H1 (cell line): ENCODE measurements at regions not wholly inside any gene's neighbourhood (a gene's known extent, or its start where the extent isn't known, plus 50 kb on each side); places are given as distances from the start of the nearest gene placed in this dataset.

Experiments used
- CTCF ChIA-PET: fragments of 300-600 bp; sonication (Branson Sonifier 250); formaldehyde crosslinking; loops from one replicate; lab custom pipeline; 2021; ENCODE audit not compliant: partially characterized antibody; lab: Charles Lee
- POLR2A ChIA-PET: fragments of 300-600 bp; sonication (Branson Sonifier 250); formaldehyde crosslinking; loops from one replicate; lab custom pipeline; 2021; ENCODE audit warnings: inconsistent platforms; ENCODE audit not compliant: partially characterized antibody; lab: Charles Lee
- DNase-seq, 2 experiments: peaks; one replicate each; pipeline versions ENCODE4 v3.0.0 to v3.0.0-alpha.2; 2010 to 2022; ENCODE audit warnings: low spot score in 2 of 2, low read depth in 1 of 2, mixed read lengths in 1 of 2
- FAIRE-seq: peaks from 2 replicates; lab custom pipeline; 2011; peaks lifted over from hg19 to GRCh38; lab: Jason Lieb, UNC
- H2AFZ ChIP-seq: 2 replicates; pipeline ENCODE4 v1.8.1; 2012; ENCODE audit warnings: low read length, inconsistent platforms
- H2AK5ac ChIP-seq: 2 replicates; pipeline ENCODE4 v1.6.1; 2013; ENCODE audit warnings: low read depth, low read length
- H2BK120ac ChIP-seq: replicated peaks from 2 replicates; pipeline ENCODE3; 2013; ENCODE audit warnings: low read depth, low read length, inconsistent platforms
- H2BK12ac ChIP-seq: 2 replicates; pipeline ENCODE4 v1.6.1; 2013; ENCODE audit warnings: low read depth, low read length
- H2BK15ac ChIP-seq: 2 replicates; pipeline ENCODE4 v1.6.1; 2013; ENCODE audit warnings: low read length
- H2BK20ac ChIP-seq: 2 replicates; pipeline ENCODE4 v1.6.1; 2013; ENCODE audit warnings: low read length
- H2BK5ac ChIP-seq: 2 replicates; pipeline ENCODE4 v1.6.1; 2013; ENCODE audit warnings: low read depth, low read length
- H3K14ac ChIP-seq: 2 replicates; pipeline ENCODE4 v1.6.1; 2013; ENCODE audit warnings: inconsistent platforms; ENCODE audit not compliant: insufficient read length
- H3K18ac ChIP-seq: 2 replicates; pipeline ENCODE4 v1.6.1; 2013; ENCODE audit warnings: low read length; ENCODE audit errors: extremely low read depth
- H3K23ac ChIP-seq: 2 replicates; pipeline ENCODE4 v1.6.1; 2013; ENCODE audit warnings: inconsistent platforms; ENCODE audit not compliant: insufficient read length
- H3K23me2 ChIP-seq: 2 replicates; pipeline ENCODE4 v1.6.1; 2013; ENCODE audit warnings: low read depth, low read length
- H3K27ac ChIP-seq: 2 replicates; pipeline ENCODE4 v1.6.1; 2011; ENCODE audit warnings: low read depth, low read length, inconsistent platforms
- H3K27me3 ChIP-seq, 4 experiments: replicated peaks in 1 of 4; 1 replicate in 1 of 4; 2 replicates in 3 of 4; pipeline versions ENCODE4 v1.6.1 to v1.8.1; 2011 to 2013; ENCODE audit warnings: low read length in 3 of 4, mild to moderate bottlenecking in 3 of 4, inconsistent platforms in 2 of 4, mixed read lengths in 2 of 4, moderate library complexity in 1 of 4; ENCODE audit not compliant: control insufficient read depth in 3 of 4, insufficient read depth in 3 of 4; ENCODE audit errors: extremely low read depth in 1 of 4
- H3K36me3 ChIP-seq, 4 experiments: 2 replicates each; pipeline versions ENCODE4 v1.6.1 to v1.8.1; 2011 to 2013; ENCODE audit warnings: mild to moderate bottlenecking in 4 of 4, low read length in 3 of 4, moderate library complexity in 2 of 4, control low read depth in 1 of 4, inconsistent platforms in 1 of 4; ENCODE audit not compliant: insufficient read depth in 4 of 4, control insufficient read depth in 2 of 4
- H3K4ac ChIP-seq: replicated peaks from 2 replicates; pipeline ENCODE3; 2013; ENCODE audit warnings: low read length, low read depth, mixed read lengths, inconsistent platforms; ENCODE audit not compliant: insufficient read length
- H3K4me1 ChIP-seq, 4 experiments: replicated peaks in 1 of 4; 1 replicate in 1 of 4; 2 replicates in 3 of 4; pipeline versions ENCODE4 v1.6.1 to v1.8.1; 2011 to 2013; ENCODE audit warnings: low read length in 3 of 4, inconsistent platforms in 2 of 4, mixed read lengths in 1 of 4; ENCODE audit not compliant: insufficient read depth in 4 of 4, control insufficient read depth in 3 of 4
- H3K4me2 ChIP-seq, 2 experiments: 2 replicates each; pipeline versions ENCODE4 v1.6.1 to v1.8.1; 2011 to 2013; ENCODE audit warnings: low read depth in 2 of 2, low read length in 2 of 2, control low read depth in 1 of 2, inconsistent platforms in 1 of 2, mild to moderate bottlenecking in 1 of 2; ENCODE audit not compliant: insufficient read depth in 1 of 2
- H3K4me3 ChIP-seq, 4 experiments: fragments of 200-600, 300-600 bp in 1 of 4; sonication (generic), shearing (Covaris generic), sonication (Bioruptor Twin) in 1 of 4; 2 replicates each; pipeline versions ENCODE4 v1.5.1 to v1.8.1; 2011 to 2016; ENCODE audit warnings: low read length in 4 of 4, low read depth in 3 of 4, control low read depth in 2 of 4, inconsistent platforms in 2 of 4, mild to moderate bottlenecking in 2 of 4, mixed read lengths in 1 of 4, moderate library complexity in 1 of 4; ENCODE audit not compliant: insufficient read depth in 2 of 4; ENCODE audit errors: extremely low read depth in 1 of 4
- H3K56ac ChIP-seq: replicated peaks from 2 replicates; pipeline ENCODE3; 2013; ENCODE audit warnings: low read depth, mild to moderate bottlenecking, mixed read lengths, low read length, inconsistent platforms; ENCODE audit not compliant: insufficient read length
- H3K79me1 ChIP-seq: 2 replicates; pipeline ENCODE4 v1.6.1; 2013; ENCODE audit warnings: low read depth, low read length, control low read depth
- H3K79me2 ChIP-seq, 2 experiments: 2 replicates each; pipeline versions ENCODE4 v1.6.1 to v1.8.1; 2012 to 2013; ENCODE audit warnings: low read length in 2 of 2, mild to moderate bottlenecking in 2 of 2, inconsistent platforms in 1 of 2; ENCODE audit not compliant: insufficient read depth in 2 of 2, control insufficient read depth in 1 of 2
- H3K9ac ChIP-seq, 4 experiments: replicated peaks in 1 of 4; 1 replicate in 1 of 4; 2 replicates in 3 of 4; pipeline versions ENCODE4 v1.6.1 to v1.8.1; 2011 to 2013; ENCODE audit warnings: low read depth in 3 of 4, low read length in 3 of 4, control low read depth in 2 of 4, mild to moderate bottlenecking in 2 of 4, moderate library complexity in 2 of 4, inconsistent platforms in 1 of 4; ENCODE audit errors: extremely low read depth in 1 of 4
- H3K9me3 ChIP-seq, 2 experiments: 2 replicates each; pipeline versions ENCODE4 v1.6.1 to v1.8.1; 2012 to 2013; ENCODE audit warnings: mild to moderate bottlenecking in 2 of 2, moderate library complexity in 2 of 2, control low read depth in 1 of 2, inconsistent platforms in 1 of 2, low read depth in 1 of 2, low read length in 1 of 2, mixed read lengths in 1 of 2; ENCODE audit not compliant: insufficient read depth in 2 of 2
- H4K20me1 ChIP-seq, 2 experiments: replicated peaks in 1 of 2; 2 replicates each; pipeline versions ENCODE3 to v1.8.1; 2011 to 2013; ENCODE audit warnings: inconsistent platforms in 2 of 2, low read length in 2 of 2, mild to moderate bottlenecking in 1 of 2; ENCODE audit not compliant: insufficient read depth in 2 of 2, control insufficient read depth in 1 of 2
- H4K5ac ChIP-seq: 2 replicates; pipeline ENCODE4 v1.6.1; 2013; ENCODE audit warnings: low read length, low read depth, mixed read lengths, inconsistent platforms; ENCODE audit not compliant: insufficient read length
- H4K8ac ChIP-seq: 2 replicates; pipeline ENCODE4 v1.8.0; 2013; ENCODE audit warnings: mild to moderate bottlenecking, moderate library complexity, low read length, inconsistent platforms; ENCODE audit not compliant: insufficient read depth; ENCODE audit errors: extremely low read depth
- H4K91ac ChIP-seq: replicated peaks from 2 replicates; pipeline ENCODE3; 2013; ENCODE audit warnings: low read length, mixed read lengths, inconsistent platforms; ENCODE audit not compliant: insufficient read length
- BCL11A ChIP-seq, 2 experiments: IDR thresholded peaks; one replicate each; pipeline ENCODE4 v1.6.1; 2011; ENCODE audit warnings: low read depth in 2 of 2, low read length in 2 of 2, mild to moderate bottlenecking in 2 of 2
- EGR1 ChIP-seq: IDR thresholded peaks from 2 replicates; pipeline ENCODE4 v1.6.1; 2011; ENCODE audit warnings: low read depth, low read length, borderline replicate concordance
- HDAC6 ChIP-seq: IDR thresholded peaks from one replicate; pipeline ENCODE4 v1.7.1; 2012; ENCODE audit warnings: low read depth, mild to moderate bottlenecking, inconsistent platforms, low read length, moderate library complexity
- KDM4A ChIP-seq: IDR thresholded peaks from one replicate; pipeline ENCODE4 v1.7.1; 2012; ENCODE audit warnings: low read depth, mild to moderate bottlenecking, moderate library complexity, low read length, inconsistent platforms; ENCODE audit not compliant: severe bottlenecking
- KDM5A ChIP-seq: fragments of 200-600 bp; IDR thresholded peaks from 2 replicates; pipeline ENCODE4 v1.7.1; 2012; ENCODE audit warnings: mild to moderate bottlenecking, low read length, inconsistent platforms, mixed read lengths
- SIRT6 ChIP-seq: IDR thresholded peaks from one replicate; pipeline ENCODE4 v1.7.1; 2012; ENCODE audit warnings: low read length, inconsistent platforms
- TAF1 ChIP-seq: IDR thresholded peaks from 2 replicates; pipeline ENCODE4 v1.6.1; 2011; ENCODE audit warnings: mild to moderate bottlenecking, low read depth, low read length
- TEAD4 ChIP-seq: IDR thresholded peaks from 2 replicates; pipeline ENCODE4 v1.6.1; 2012; ENCODE audit warnings: low read depth, low read length, inconsistent platforms, mixed read lengths
- YY1 ChIP-seq: IDR thresholded peaks from 2 replicates; pipeline ENCODE4 v1.6.1; 2011; ENCODE audit warnings: low read depth, mild to moderate bottlenecking, low read length
- WGBS, 2 experiments: shearing (Covaris generic) in 1 of 2; methylation state at CpG; one replicate each; pipeline versions ENCODE4 v1.1.6 to v1.1.7; 2013 to 2015; ENCODE audit warnings: low lambda C conversion rate in 2 of 2, mixed read lengths in 2 of 2, inconsistent platforms in 1 of 2, low coverage in 1 of 2, missing lambda C conversion rate in 1 of 2; ENCODE audit not compliant: insufficient replicate concordance in 2 of 2, insufficient coverage in 1 of 2, insufficient read length in 1 of 2; ENCODE audit errors: extremely low coverage in 1 of 2, missing lambda C conversion rate in 1 of 2; 5-methylcytosine and 5-hydroxymethylcytosine counted together

GRCh38 chr14:65849558-65849957 lies 437.0 kb downstream of the FUT8 start:
- Histone ChIP-seq H3K79me2 (no peaks in the 10 kb centered on the region), H3K79me1 (no peaks in the 10 kb centered on the region), H3K4me1 (no peaks in the 10 kb centered on the region), H3K4me3 (no peak overlapping the region), H3K9ac (no peak overlapping the region), H2BK120ac (no peak overlapping the region), H2BK12ac (no peak overlapping the region), H3K27ac (no peak overlapping the region), H2BK20ac (no peak overlapping the region), H3K18ac (no peak overlapping the region), H3K4ac (no peak overlapping the region), H3K23ac (no peak overlapping the region), H2AK5ac (no peak overlapping the region), H2AFZ (no peak overlapping the region), H4K8ac (no peak overlapping the region), H2BK15ac (no peak overlapping the region), H4K91ac (no peak overlapping the region), H3K56ac (no peak overlapping the region), H3K36me3 (no peaks in the 10 kb centered on the region), H3K14ac (no peak overlapping the region), H4K5ac (no peak overlapping the region), H2BK5ac (no peak overlapping the region), H4K20me1 (no peaks in the 10 kb centered on the region), H3K27me3 (peaks cover 0 to 1% (median 0%) of the 10 kb centered on the region in 4 experiments; a peak in 2 of 7 replicates), H3K23me2 (no peaks in the 10 kb centered on the region), H3K4me2 (no peak overlapping the region), H3K9me3 (no peaks in the 10 kb centered on the region)
- FAIRE-seq (no peak), DNase-seq (no peak)
- ChIA-PET POLR2A (no interaction called here), CTCF (interaction anchor here (1.5 kb wide), 1 partner anchor 25 kb away, joined by 4 read pairs; no protein-coding TSS in a partner anchor)
- TF ChIP-seq TAF1 (no peak), TEAD4 (no peak), BCL11A (IDR thresholded peaks at IDR 0.05; ENCODE audit: low read depth in 2 of 2, low read length in 2 of 2) (no peak), SIRT6 (no peak), KDM4A (no peak), HDAC6 (no peak), YY1 (no peak), KDM5A (no peak), EGR1 (no peak)
- 91% methylated on average over 2 of the region's 2 CpGs; no CpG with 5 or more reads in 1 of the 2 experiments for WGBS, 2 experiments
